GM13977 (cell line): ENCODE measurements at regions not wholly inside any gene's neighbourhood (a gene's known extent, or its start where the extent isn't known, plus 50 kb on each side); places are given as distances from the start of the nearest gene placed in this dataset.

Experiments used
- DNase-seq: peaks from one replicate; pipeline ENCODE4 v3.0.0; 2012; ENCODE audit warnings: low spot score
- CTCF ChIP-seq: IDR thresholded peaks from 2 replicates; pipeline ENCODE4 v1.5.1; 2012; ENCODE audit warnings: mild to moderate bottlenecking, control low read depth; ENCODE audit not compliant: insufficient read depth; ENCODE audit errors: extremely low read depth, missing control alignments
- in situ Hi-C: fragments of 300-500 bp; cut with MboI; formaldehyde crosslinking; loops from one replicate; pipeline ENCODE4 v1.12.0; 2022; ENCODE audit warnings: low sequenced_read_pairs, low pct_unique_long_range_greater_than_20kb, mixed read lengths, inconsistent platforms; ENCODE audit not compliant: unreplicated experiment

GRCh38 chr1:200302921-200303290 lies 106.9 kb downstream of the ZNF281 start:
- no peak for TF ChIP-seq CTCF
- no peak for DNase-seq
- in situ Hi-C loops: no loop called here

GRCh38 chr1:200302192-200302920 lies 107.5 kb downstream of the ZNF281 start:
- in situ Hi-C loops: no loop called here
- TF ChIP-seq CTCF: no peak
- peak; percentile 60 for DNase-seq

- TF ChIP-seq CTCF: no peak
- in situ Hi-C loops: no loop called here
- DNase-seq: no peak
Observed at GRCh38 chr1:200301152-200301551, 108.7 kb downstream of the ZNF281 start.

GRCh38 chr1:200299571-200299970 lies 110.3 kb downstream of the ZNF281 start:
- no peak for TF ChIP-seq CTCF
- no peak for DNase-seq
- in situ Hi-C loops: no loop called here

GRCh38 chr1:200298242-200298641 lies 111.6 kb downstream of the ZNF281 start:
- no peak for TF ChIP-seq CTCF
- no peak for DNase-seq
- in situ Hi-C loops: no loop called here

- in situ Hi-C loops: no loop called here
- DNase-seq: no peak
Observed at GRCh38 chr1:200296091-200296661, 113.7 kb downstream of the ZNF281 start.

More at GRCh38 chr1:200296091-200296661, 113.7 kb downstream of the ZNF281 start:
- TF ChIP-seq CTCF: no peak
